WTC11 (cell line): ENCODE measurements at regions not wholly inside any gene's neighbourhood (a gene's known extent, or its start where the extent isn't known, plus 50 kb on each side); places are given as distances from the start of the nearest gene placed in this dataset.

Experiments
- FOXK1 ChIP-seq: sonication (generic); formaldehyde crosslinking; IDR thresholded peaks from 2 replicates; pipeline ENCODE4 v1.8.0; 2022; ENCODE audit warnings: mild to moderate bottlenecking, moderate library complexity, missing genetic modification reagents
- TF ChIP-seq, protein P1 (sequence below): fragments of 200-600 bp; IDR thresholded peaks from 2 replicates; pipeline ENCODE4 v1.8.0; 2022; ENCODE audit warnings: antibody characterized with exemption

DNA sequence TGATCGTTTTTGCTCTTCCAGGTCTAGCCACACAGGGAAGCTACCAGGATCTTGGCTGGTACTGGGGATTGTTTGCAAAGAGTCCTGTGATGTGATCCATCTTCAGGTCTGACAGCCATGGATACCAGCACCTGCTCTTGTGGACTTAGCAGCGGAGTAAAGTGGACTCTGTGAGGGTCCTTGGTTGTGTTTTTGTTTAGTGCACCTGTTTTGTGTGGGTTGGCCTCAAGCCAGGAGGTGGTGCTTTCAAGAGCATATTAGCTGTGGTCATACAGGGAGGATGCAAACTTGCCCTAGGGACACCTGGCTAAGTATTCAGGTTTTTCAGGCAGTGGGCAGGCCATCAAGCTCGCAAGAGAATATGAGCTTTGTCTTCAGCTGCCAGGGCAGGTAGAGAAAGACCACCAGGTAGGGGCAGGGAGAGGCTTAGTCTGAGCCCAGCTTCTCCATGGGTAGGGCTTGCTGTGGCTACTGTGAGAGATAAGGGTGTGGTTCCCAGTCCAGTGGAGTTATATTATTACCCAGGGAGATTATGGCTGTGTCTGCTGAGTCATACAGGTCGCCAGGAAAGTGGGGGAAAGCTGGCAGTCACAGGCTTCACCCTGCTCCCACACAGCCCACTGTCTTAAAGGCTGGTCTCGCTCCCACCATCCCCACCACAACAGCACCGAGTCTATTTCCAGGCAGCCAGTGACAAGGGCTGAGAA, 293.7 kb downstream of the PCDH18 start:
- no peak for TF ChIP-seq FOXK1
- TF ChIP-seq, protein P1, sequence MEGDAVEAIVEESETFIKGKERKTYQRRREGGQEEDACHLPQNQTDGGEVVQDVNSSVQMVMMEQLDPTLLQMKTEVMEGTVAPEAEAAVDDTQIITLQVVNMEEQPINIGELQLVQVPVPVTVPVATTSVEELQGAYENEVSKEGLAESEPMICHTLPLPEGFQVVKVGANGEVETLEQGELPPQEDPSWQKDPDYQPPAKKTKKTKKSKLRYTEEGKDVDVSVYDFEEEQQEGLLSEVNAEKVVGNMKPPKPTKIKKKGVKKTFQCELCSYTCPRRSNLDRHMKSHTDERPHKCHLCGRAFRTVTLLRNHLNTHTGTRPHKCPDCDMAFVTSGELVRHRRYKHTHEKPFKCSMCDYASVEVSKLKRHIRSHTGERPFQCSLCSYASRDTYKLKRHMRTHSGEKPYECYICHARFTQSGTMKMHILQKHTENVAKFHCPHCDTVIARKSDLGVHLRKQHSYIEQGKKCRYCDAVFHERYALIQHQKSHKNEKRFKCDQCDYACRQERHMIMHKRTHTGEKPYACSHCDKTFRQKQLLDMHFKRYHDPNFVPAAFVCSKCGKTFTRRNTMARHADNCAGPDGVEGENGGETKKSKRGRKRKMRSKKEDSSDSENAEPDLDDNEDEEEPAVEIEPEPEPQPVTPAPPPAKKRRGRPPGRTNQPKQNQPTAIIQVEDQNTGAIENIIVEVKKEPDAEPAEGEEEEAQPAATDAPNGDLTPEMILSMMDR, result no peak
